ENCODE measurements at regions not wholly inside any gene's neighbourhood (a gene's known extent, or its start where the extent isn't known, plus 50 kb on each side); places are given as distances from the start of the nearest gene placed in this dataset.
A peak's percentile ranks its signal among the peaks of the same experiment; 100 is the strongest.

DNA sequence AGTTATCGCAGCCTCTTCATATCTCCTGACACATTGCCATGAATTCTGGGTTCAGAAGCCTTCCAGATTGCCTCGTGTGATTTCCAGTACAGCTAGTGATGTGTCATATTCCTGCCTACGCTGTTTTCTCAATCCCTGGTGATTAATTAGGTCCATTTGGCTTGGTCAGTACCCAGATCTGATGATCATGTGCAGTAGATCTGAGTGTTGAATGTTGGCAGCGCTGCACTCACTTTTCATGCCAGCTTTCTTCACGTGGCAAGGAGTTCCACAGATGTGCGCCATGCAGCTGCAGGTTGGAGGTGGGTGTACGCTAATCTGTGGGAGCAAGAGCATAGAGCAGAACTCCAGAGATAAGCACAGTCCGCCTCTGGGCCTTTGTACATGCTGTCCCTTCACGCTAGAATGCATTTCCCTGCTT lies 86.9 kb upstream of the COL6A5 start:
- peak in 1 of 2 donors; percentile 25 for DNase-seq (ENCODE audit: low spot score in 2 of 2)
- no peak for TF ChIP-seq POLR2A (IDR thresholded peaks at IDR 0.05)
- TF ChIP-seq, protein P1, sequence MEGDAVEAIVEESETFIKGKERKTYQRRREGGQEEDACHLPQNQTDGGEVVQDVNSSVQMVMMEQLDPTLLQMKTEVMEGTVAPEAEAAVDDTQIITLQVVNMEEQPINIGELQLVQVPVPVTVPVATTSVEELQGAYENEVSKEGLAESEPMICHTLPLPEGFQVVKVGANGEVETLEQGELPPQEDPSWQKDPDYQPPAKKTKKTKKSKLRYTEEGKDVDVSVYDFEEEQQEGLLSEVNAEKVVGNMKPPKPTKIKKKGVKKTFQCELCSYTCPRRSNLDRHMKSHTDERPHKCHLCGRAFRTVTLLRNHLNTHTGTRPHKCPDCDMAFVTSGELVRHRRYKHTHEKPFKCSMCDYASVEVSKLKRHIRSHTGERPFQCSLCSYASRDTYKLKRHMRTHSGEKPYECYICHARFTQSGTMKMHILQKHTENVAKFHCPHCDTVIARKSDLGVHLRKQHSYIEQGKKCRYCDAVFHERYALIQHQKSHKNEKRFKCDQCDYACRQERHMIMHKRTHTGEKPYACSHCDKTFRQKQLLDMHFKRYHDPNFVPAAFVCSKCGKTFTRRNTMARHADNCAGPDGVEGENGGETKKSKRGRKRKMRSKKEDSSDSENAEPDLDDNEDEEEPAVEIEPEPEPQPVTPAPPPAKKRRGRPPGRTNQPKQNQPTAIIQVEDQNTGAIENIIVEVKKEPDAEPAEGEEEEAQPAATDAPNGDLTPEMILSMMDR (IDR thresholded peaks at IDR 0.05): no peak
- no peak overlapping the region for H3K4me3 ChIP-seq (ENCODE audit: low read depth, poor library complexity, severe bottlenecking)
- intact Hi-C loops (cut with DNase I; ENCODE audit: low total_unique reads): no loop called here
- WGBS, 2 donors: 31 to 35% methylated on average over 9 of the region's 9 CpGs

DNA sequence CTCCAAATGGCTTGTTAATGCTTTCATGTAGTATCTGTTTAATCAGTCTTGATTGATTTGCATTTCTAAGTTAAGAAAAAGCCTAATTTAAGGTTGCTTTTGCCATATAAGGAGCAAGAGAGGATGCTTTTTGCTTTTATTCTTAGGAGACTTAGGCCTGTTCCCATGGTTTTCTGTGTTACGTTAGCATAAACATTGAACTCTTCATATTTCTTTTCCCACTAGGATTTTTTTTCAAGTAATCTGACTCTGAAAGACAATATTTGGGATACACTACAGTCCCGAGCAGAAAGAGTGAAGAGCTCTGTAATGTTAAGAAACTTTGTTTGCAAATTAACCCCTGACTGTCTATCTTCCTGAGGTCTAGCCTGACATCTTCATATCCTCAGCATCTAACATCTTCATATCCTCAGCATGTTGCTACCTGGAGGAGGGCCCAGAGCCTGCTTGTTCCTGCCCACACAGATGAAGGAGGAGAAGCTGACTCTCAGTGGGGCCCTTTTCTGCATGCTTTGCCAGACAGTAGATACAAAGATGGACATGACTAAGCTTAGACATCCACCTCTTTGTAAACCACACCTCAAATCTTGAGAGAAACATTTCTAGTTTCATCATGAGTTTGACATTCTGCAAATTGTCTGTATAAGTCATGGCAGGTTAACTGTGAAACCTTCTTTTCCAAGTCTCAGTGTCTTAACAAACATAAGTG lies 86.2 kb upstream of the COL6A5 start:
- TF ChIP-seq, protein P1 (IDR thresholded peaks at IDR 0.05): no peak
- TF ChIP-seq POLR2A (IDR thresholded peaks at IDR 0.05): no peak
- no peak overlapping the region for H3K4me3 ChIP-seq (ENCODE audit: low read depth, poor library complexity, severe bottlenecking)
- WGBS, 2 donors: 37 to 49% methylated on average over 2 of the region's 2 CpGs
- DNase-seq (ENCODE audit: low spot score in 2 of 2): no peak
- intact Hi-C loops (cut with DNase I; ENCODE audit: low total_unique reads): no loop called here

DNA sequence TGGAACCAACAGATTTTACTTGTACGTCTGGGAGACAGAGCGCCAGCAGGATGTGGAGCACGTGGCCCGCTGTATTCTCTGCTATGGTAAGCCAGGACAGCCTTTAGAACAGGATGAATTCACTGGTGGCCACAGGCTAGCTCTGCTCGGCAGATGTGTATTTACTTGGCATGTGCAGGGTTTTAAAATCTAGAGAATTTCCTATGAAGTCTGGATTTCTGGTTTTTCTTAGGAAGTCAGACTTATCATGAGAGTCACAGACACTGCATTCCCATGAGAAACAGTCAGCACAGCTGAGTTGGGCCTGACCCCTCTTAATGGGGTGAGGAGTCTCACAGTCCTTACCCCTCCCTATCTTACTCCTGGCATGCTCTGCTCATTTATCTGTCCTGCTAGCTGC lies 84.6 kb upstream of the COL6A5 start:
- 71 to 80% methylated on average over 5 of the region's 5 CpGs for WGBS, 2 donors
- no peak for DNase-seq (ENCODE audit: low spot score in 2 of 2)
- TF ChIP-seq, protein P1 (IDR thresholded peaks at IDR 0.05): no peak
- TF ChIP-seq POLR2A (IDR thresholded peaks at IDR 0.05): no peak
- intact Hi-C loops (cut with DNase I; ENCODE audit: low total_unique reads): no loop called here
- H3K4me3 ChIP-seq (ENCODE audit: low read depth, poor library complexity, severe bottlenecking): no peak overlapping the region

DNA sequence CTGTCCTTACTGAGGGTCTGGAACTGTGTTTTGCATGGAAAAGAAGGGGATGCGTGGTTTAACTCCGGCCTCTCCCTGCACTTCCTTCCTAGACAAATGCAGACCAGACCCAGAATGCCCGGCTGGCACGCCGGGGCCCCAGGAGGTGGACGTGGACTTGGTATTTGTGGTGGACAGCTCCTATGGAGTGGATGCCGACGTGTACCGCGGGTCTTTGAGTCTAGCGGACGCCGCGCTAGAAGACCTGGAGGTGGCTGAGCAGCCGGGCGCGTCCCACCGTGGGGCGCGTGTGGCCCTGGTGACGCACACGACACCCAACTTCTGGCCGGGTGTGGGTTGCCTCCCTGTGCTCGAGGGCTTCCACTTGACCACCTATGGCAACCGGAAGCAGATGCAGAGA lies 81.8 kb upstream of the COL6A5 start:
- TF ChIP-seq POLR2A (IDR thresholded peaks at IDR 0.05): no peak
- TF ChIP-seq, protein P1 (IDR thresholded peaks at IDR 0.05): no peak
- no peak overlapping the region for H3K4me3 ChIP-seq (ENCODE audit: low read depth, poor library complexity, severe bottlenecking)
- 96% methylated on average over 25 of the region's 25 CpGs for WGBS, 2 donors
- no peak for DNase-seq (ENCODE audit: low spot score in 2 of 2)
- intact Hi-C loops (cut with DNase I; ENCODE audit: low total_unique reads): no loop called here

DNA sequence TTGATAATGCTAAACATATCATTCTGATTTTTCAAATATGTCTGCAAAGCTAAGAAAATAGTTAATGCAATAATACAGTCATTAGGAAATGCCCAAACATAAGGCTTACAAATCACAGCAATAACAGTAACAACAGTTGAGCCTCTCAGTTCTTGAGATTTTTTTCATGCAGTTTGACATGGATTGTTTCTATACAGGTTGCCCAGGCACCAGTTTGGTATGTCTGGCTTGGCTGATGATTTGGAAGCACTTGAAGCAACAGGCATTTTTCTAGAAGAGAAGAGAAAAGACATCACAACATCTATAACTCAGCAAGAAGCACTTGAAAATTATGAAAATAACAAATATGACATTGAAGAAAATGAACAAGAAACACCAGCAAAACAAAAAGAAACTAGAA lies 78.7 kb upstream of the COL6A5 start:
- TF ChIP-seq, protein P1 (IDR thresholded peaks at IDR 0.05): no peak
- no peak for TF ChIP-seq POLR2A (IDR thresholded peaks at IDR 0.05)
- intact Hi-C loops (cut with DNase I; ENCODE audit: low total_unique reads): no loop called here
- no peak overlapping the region for H3K4me3 ChIP-seq (ENCODE audit: low read depth, poor library complexity, severe bottlenecking)
- DNase-seq (ENCODE audit: low spot score in 2 of 2): no peak
